ENCODE measurements at regions not wholly inside any gene's neighbourhood (a gene's known extent, or its start where the extent isn't known, plus 50 kb on each side); places are given as distances from the start of the nearest gene placed in this dataset.

DNA sequence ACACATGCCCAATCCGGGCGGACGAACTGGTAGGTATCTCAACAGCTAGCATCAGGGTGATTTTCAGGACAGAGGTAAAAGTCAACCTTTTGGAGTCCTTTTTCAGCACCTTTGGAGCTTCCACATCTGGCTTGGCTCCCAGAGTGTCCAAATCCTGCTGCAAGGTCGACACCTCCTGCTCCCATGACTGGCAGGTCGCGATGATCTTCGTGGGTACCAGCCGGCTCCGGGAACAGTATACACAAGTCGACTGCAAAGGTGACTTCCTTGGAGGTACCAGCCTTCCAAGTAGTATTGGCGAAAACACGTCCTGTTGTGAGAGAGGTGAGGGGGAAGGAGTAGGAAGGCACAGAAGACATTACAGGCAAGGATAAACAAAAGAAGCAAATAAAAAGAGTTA lies 672.7 kb downstream of the TMEM121 start:
- H3K4me3 ChIP-seq, result no peak overlapping the region
- H3K9me3 ChIP-seq, result no peaks in the 10 kb centered on the region
- DNase-seq (ENCODE audit: low spot score in 2 of 2), result no peak
- H3K36me3 ChIP-seq, result no peaks in the 10 kb centered on the region
- H3K27ac ChIP-seq, result no peak overlapping the region
- TF ChIP-seq CTCF (IDR thresholded peaks at IDR 0.05), result no peak
- no peaks in the 10 kb centered on the region for H3K27me3 ChIP-seq
- intact Hi-C loops (cut with DNase I), result no loop called here
- no peaks in the 10 kb centered on the region for H3K4me1 ChIP-seq

DNA sequence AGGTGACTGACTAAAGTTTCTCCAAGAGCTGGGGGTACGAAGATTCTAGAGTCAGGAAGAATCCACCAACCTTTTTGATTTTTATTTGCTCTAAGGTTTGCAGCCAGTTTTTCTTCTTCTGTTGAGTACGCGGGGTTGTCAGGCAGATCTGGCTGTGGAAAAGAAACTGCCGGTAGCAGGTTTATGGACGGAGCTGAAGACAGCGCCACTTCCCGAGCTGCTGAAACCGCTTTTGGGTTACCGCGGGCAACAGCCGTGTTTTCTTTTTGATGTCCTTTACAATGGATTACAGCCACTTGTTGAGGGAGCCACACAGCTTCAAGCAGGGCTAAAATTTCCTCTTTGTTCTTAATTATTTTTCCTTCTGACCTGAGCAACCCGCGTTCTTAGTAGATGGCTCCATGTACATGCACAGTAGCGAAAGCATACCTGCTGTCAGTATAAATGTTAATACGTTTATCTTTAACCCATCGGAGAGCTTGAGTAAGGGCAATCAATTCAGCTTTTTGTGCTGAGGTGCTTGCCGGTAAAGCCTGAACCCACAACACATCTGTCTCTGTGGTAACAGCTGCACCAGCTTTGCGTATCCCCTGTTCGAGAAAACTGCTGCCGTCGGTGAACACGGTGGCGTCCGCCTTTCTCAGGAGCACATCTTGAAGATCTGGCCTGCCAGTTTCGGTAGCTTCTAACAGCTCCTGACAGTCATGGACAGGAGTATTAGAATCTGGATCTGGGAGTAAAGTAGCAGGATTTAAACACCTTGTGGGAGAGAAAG lies 674.3 kb downstream of the TMEM121 start:
- DNase-seq (ENCODE audit: low spot score in 2 of 2), result no peak

DNA sequence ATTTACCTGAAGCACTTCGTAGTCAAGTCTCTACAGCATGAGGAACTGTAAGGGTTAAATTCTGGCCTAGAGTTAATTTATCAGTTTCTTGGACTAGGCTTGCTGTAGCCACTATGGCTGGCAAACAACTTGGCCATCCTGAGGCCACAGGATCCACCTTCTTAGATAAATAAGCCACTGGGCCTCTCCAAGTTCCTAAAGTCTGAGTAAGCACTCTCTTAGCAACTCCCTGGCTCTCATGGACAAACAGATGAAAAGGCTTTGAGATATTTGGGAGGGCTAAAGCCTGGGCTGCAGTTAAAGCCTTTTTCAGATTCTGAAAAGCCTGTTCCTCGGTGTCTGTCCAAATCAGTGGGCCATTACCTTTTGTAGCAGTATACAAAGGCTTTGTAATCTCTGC lies 675.0 kb downstream of the TMEM121 start:
- intact Hi-C loops (cut with DNase I), result no loop called here
- Histone ChIP-seq H3K27ac (no peak overlapping the region), H3K27me3 (no peaks in the 10 kb centered on the region)

More for the DNA sequence above, 674.3 kb downstream of the TMEM121 start:
- Histone ChIP-seq H3K9me3 (no peaks in the 10 kb centered on the region), H3K27me3 (no peaks in the 10 kb centered on the region), H3K4me3 (no peak overlapping the region), H3K4me1 (no peaks in the 10 kb centered on the region), H3K27ac (no peak overlapping the region), H3K36me3 (no peaks in the 10 kb centered on the region)
- intact Hi-C loops (cut with DNase I), result no loop called here
- TF ChIP-seq CTCF (IDR thresholded peaks at IDR 0.05), result no peak

GRCh38 chr14:106203438-106203837 lies 677.1 kb downstream of the TMEM121 start:
- Histone ChIP-seq H3K27ac (no peak overlapping the region), H3K4me3 (no peak overlapping the region), H3K27me3 (no peaks in the 10 kb centered on the region), H3K4me1 (no peaks in the 10 kb centered on the region), H3K9me3 (no peaks in the 10 kb centered on the region), H3K36me3 (no peaks in the 10 kb centered on the region)
- TF ChIP-seq CTCF (IDR thresholded peaks at IDR 0.05), result no peak
- intact Hi-C loops (cut with DNase I), result no loop called here
- no peak for DNase-seq (ENCODE audit: low spot score in 2 of 2)

More for the DNA sequence above, 675.0 kb downstream of the TMEM121 start:
- no peak for TF ChIP-seq CTCF (IDR thresholded peaks at IDR 0.05)
- H3K4me1 ChIP-seq, result no peaks in the 10 kb centered on the region
- H3K9me3 ChIP-seq, result no peaks in the 10 kb centered on the region
- no peak overlapping the region for H3K4me3 ChIP-seq
- no peak for DNase-seq (ENCODE audit: low spot score in 2 of 2)
- H3K36me3 ChIP-seq, result no peaks in the 10 kb centered on the region

DNA sequence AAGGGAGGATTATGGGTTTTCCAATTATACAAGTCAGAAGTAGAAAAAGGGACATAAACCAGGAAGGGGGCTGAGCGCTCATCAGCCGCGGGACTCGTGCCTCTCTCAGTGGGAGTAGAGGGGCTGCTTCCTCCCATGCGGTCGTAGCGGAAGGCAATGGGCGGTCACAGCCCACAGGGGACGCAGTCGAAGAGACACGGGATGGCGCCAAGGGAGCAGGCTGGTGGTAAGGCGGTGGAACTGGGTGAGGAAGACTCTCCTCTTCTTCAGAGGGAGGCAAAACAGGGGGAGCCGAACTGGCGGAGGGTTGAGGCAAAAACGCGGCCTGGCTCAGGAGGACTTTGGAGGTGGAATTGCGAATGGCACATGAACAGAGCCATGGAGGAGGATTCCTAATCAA lies 677.7 kb downstream of the TMEM121 start:
- intact Hi-C loops (cut with DNase I), result no loop called here
- DNase-seq (ENCODE audit: low spot score in 2 of 2), result no peak
- Histone ChIP-seq H3K36me3 (no peaks in the 10 kb centered on the region), H3K4me1 (no peaks in the 10 kb centered on the region), H3K4me3 (no peak overlapping the region), H3K27me3 (no peaks in the 10 kb centered on the region), H3K9me3 (no peaks in the 10 kb centered on the region), H3K27ac (no peak overlapping the region)
- no peak for TF ChIP-seq CTCF (IDR thresholded peaks at IDR 0.05)

Data from ascending aorta (tissue), 2 donors.